A673 (cell line): ENCODE measurements at regions not wholly inside any gene's neighbourhood (a gene's known extent, or its start where the extent isn't known, plus 50 kb on each side); places are given as distances from the start of the nearest gene placed in this dataset.

ENCODE experiments used
- BruUV-seq: library from RNA; stranded (reverse); fragments of 400-500 nt; replicated peaks from 2 replicates; lab custom pipeline; 2021; lab: Mats Ljungman, UMichigan
- CTCF ChIA-PET: fragments of 300-600 bp; sonication (Branson Sonifier 250); formaldehyde crosslinking; loops from one replicate; lab custom pipeline; 2022; ENCODE audit warnings: antibody characterized with exemption; lab: Charles Lee
- POLR2A ChIA-PET: fragments of 300-600 bp; sonication (Branson Sonifier 250); formaldehyde crosslinking; loops from one replicate; lab custom pipeline; 2022; ENCODE audit warnings: antibody characterized with exemption; ENCODE audit not compliant: low non-redundant PET; lab: Charles Lee
- DNase-seq: peaks from one replicate; pipeline ENCODE4 v3.0.0-alpha.2; 2015; ENCODE audit warnings: low spot score
- H3K27ac ChIP-seq: fragments of 200-600 bp; sonication (generic); 2 replicates; pipeline ENCODE4 v1.5.1; 2016; ENCODE audit warnings: mixed run types, low read depth, mild to moderate bottlenecking, mixed read lengths, antibody characterized with exemption, low read length; ENCODE audit not compliant: poor library complexity, severe bottlenecking
- H3K27me3 ChIP-seq: fragments of 200-600 bp; sonication (generic); replicated peaks from 2 replicates; pipeline ENCODE4 v1.6.1; 2017; ENCODE audit warnings: mixed run types, low read depth, mild to moderate bottlenecking, mixed read lengths, antibody characterized with exemption, low read length; ENCODE audit not compliant: insufficient read depth, poor library complexity
- H3K36me3 ChIP-seq: fragments of 200-600 bp; sonication (generic); 2 replicates; pipeline ENCODE4 v1.6.1; 2016; ENCODE audit warnings: mixed run types, mild to moderate bottlenecking, mixed read lengths, antibody characterized with exemption, low read length; ENCODE audit not compliant: insufficient read depth, poor library complexity, severe bottlenecking
- H3K4me1 ChIP-seq: fragments of 200-600 bp; sonication (generic); 2 replicates; pipeline ENCODE4 v1.6.1; 2017; ENCODE audit warnings: mixed run types, mild to moderate bottlenecking, mixed read lengths, antibody characterized with exemption, low read length; ENCODE audit not compliant: insufficient read depth, poor library complexity, severe bottlenecking
- H3K4me3 ChIP-seq: fragments of 200-600 bp; sonication (generic); 2 replicates; pipeline ENCODE4 v1.5.1; 2016; ENCODE audit warnings: low read depth, mixed run types, mild to moderate bottlenecking, mixed read lengths, low read length; ENCODE audit not compliant: poor library complexity, severe bottlenecking
- H3K9me3 ChIP-seq: fragments of 200-600 bp; sonication (generic); 2 replicates; pipeline ENCODE4 v1.6.1; 2016; ENCODE audit warnings: mixed run types, low read depth, mild to moderate bottlenecking, mixed read lengths, antibody characterized with exemption, low read length; ENCODE audit not compliant: poor library complexity, severe bottlenecking
- EZH2 ChIP-seq: fragments of 200-600 bp; sonication (generic); IDR thresholded peaks from 2 replicates; pipeline ENCODE4 v1.6.1; 2017; ENCODE audit warnings: borderline replicate concordance, low read depth, mild to moderate bottlenecking, mixed read lengths, antibody characterized with exemption, low read length; ENCODE audit not compliant: poor library complexity, severe bottlenecking
- intact Hi-C: fragments of 100-400 bp; cut with micrococcal nuclease; formaldehyde crosslinking; loops from one replicate; pipeline ENCODE4 v1.10.0; 2022; ENCODE audit not compliant: unreplicated experiment
- TF ChIP-seq, protein P1 (sequence below): fragments of 300-800, 200-600 bp; sonication (generic); conservative IDR thresholded peaks from 2 replicates; pipeline ENCODE4 v1.5.1; 2017; ENCODE audit warnings: low read depth, mild to moderate bottlenecking, antibody characterized with exemption, low read length, moderate library complexity, mixed read lengths

DNA sequence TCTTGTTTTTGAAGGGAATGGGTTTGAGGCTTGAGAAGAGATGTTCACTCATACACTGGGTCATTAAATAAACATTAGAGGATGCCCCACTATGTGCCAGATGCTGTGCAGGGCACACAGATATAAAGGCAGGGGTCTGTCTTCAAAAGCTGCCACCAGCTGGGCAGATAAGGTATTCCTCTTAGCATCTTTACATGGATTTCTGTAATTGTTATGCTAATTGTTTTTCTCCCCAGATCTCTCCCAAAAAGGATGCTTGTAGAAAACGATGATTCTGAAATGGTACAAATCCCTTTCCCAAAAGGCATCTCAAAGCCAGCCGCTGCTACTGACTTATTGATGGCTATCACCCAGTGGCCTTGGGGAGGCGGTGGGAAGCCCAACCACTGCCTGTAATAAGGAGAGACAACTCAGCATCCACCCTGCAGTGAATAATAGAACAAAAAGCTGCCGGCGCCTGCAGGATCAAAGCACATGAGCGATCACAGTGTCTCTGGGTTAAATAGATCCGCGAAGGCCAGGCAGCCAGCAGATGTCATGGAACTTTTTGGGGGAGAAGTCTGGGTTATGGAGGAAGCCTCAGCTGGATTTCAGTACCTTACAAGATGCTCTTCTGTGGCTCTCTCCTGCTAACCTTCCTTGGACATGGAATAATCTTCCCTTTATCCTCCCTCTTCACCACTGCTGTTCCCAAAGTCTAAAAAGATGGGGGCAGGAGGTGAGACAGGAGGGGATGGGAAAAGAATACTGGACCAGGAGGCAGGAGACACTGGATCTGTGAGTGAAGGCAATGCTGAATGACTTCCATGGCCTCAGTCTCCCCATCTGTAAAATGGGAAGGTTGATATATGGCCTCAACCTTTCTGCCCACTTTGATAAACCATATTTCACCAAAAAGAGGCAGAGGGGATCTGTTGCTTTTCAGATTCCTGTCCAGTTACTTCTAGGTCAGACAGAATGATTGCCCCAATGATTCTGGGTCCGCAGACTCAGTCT is 54.8 kb upstream of the CD34 start:
- Histone ChIP-seq H3K4me3 (no peak overlapping the region), H3K36me3 (no peaks in the 10 kb centered on the region), H3K27ac (no peak overlapping the region), H3K9me3 (no peaks in the 10 kb centered on the region), H3K27me3 (peaks cover 12% of the 10 kb centered on the region), H3K4me1 (peaks cover 5% of the 10 kb centered on the region)
- POLR2A ChIA-PET: no interaction called here
- intact Hi-C loops: no loop called here
- no TSS peak for BruUV-seq
- TF ChIP-seq, protein P1, sequence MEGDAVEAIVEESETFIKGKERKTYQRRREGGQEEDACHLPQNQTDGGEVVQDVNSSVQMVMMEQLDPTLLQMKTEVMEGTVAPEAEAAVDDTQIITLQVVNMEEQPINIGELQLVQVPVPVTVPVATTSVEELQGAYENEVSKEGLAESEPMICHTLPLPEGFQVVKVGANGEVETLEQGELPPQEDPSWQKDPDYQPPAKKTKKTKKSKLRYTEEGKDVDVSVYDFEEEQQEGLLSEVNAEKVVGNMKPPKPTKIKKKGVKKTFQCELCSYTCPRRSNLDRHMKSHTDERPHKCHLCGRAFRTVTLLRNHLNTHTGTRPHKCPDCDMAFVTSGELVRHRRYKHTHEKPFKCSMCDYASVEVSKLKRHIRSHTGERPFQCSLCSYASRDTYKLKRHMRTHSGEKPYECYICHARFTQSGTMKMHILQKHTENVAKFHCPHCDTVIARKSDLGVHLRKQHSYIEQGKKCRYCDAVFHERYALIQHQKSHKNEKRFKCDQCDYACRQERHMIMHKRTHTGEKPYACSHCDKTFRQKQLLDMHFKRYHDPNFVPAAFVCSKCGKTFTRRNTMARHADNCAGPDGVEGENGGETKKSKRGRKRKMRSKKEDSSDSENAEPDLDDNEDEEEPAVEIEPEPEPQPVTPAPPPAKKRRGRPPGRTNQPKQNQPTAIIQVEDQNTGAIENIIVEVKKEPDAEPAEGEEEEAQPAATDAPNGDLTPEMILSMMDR: no peak
- TF ChIP-seq EZH2: no peak
- DNase-seq: no peak
- CTCF ChIA-PET: interaction anchor here (0.7 kb wide), 1 partner anchor 69 kb away, joined by 3 read pairs; no protein-coding TSS in a partner anchor

DNA sequence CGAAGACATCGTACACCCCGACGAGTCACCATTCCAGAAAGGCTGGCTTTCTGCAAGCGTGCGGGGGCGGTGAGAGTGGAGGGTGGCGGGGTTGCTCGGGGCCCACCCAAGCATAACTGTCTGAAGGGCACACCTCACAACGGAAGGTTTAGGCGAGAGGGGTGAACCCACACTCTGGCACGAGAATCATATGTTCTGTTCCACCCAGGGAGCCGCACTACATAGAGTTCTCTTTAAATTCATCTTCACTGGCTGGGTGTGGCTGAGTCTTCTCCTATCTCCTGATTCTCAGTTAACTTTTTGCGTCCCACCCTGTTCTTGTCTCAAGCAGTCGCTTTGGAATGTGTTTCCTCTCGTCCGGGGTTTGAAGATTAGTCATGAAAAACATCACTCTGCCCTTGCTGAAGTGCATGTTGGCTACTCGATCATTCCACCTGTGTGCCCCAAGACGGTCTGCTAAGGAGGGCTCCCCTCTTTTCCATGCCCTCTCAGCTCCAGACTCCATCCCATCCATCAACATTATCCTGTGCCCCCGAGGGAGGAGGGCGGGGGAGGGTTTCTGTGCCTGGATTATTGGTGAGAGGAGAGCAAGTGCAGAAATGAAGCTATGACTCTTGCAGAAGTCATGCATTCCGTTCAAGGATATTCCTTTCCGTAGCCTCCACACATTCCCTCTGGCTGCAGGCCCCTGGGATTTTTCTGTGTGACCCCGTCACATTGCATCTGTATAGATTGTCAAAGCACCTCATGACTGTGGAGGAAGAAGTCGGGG is 53.5 kb upstream of the CD34 start:
- Histone ChIP-seq H3K9me3 (no peaks in the 10 kb centered on the region), H3K4me1 (peaks cover 5% of the 10 kb centered on the region), H3K36me3 (no peaks in the 10 kb centered on the region), H3K27ac (no peak overlapping the region), H3K4me3 (no peak overlapping the region), H3K27me3 (peaks cover 26% of the 10 kb centered on the region)
- DNase-seq: no peak
- intact Hi-C loops: no loop called here
- POLR2A ChIA-PET: no interaction called here
- TF ChIP-seq EZH2: no peak
- TF ChIP-seq, protein P1: no peak
- no TSS peak for BruUV-seq
- CTCF ChIA-PET: interaction anchor here (0.6 to 2.3 kb wide), 4 partner anchors 58 to 96 kb away, joined by 3 to 18 read pairs (median 11); no protein-coding TSS in a partner anchor

DNA sequence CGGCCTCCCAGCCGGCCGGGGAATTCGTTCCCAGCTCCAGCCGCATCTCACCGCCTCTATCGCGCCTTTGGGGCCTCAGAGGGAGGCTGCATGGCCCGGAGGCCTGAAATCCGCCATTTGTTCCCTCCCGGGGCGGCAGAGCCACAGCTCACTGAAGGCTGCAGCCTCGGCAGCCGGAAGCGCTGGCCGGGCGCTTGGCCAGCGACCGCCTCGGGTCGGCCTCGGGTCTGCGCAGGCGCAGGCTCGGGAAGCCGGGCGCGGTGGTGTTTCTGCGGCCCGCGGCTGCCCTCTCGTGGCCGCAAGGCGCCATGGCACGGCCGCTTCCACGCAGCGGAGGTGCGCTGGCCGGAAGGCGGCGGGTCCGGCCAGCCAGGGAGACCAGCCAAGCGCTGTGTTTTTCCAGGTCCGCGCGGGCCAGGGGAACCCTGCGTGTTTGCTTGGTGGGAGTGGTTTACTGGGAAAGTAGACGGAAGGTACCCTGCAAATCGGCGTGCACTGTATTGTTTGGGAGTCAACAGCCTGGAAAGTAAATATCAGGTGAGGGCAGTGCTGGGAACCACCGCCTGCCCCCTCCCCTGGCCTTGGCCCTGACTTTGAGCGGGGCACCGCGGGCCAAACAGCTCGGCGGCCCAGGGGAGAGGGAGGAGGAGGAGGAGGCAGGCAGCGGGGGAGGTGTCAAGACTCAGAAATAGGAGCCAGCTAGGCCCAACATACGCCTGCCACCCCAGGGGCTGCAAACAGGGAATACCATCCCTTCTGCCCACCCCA is 52.7 kb upstream of the CD34 start:
- peak; percentile 88 for DNase-seq
- Histone ChIP-seq H3K4me3 (peak overlapping the region; percentile 46), H3K36me3 (no peaks in the 10 kb centered on the region), H3K27me3 (peaks cover 33% of the 10 kb centered on the region), H3K27ac (peak overlapping the region; percentile 67), H3K9me3 (no peaks in the 10 kb centered on the region), H3K4me1 (peaks cover 5% of the 10 kb centered on the region)
- no TSS peak for BruUV-seq
- CTCF ChIA-PET: interaction anchor here (0.6 to 2.3 kb wide), 13 partner anchors 17 to 323 kb away, joined by 3 to 18 read pairs (median 4); no protein-coding TSS in a partner anchor
- intact Hi-C loops: loop anchor here (1.0 kb wide), 1 partner anchor 78 kb away; no protein-coding TSS in a partner anchor
- POLR2A ChIA-PET: no interaction called here
- TF ChIP-seq, protein P1: peak; percentile 84
- no peak for TF ChIP-seq EZH2
